ENCODE measurements at regions not wholly inside any gene's neighbourhood (a gene's known extent, or its start where the extent isn't known, plus 50 kb on each side); places are given as distances from the start of the nearest gene placed in this dataset.

GRCh38 chr2:185337033-185337432, 401.6 kb upstream of the FSIP2 start:
- TF ChIP-seq POLR2A (conservative IDR thresholded peaks at IDR 0.05): no peak
- no peak for TF ChIP-seq CTCF (IDR thresholded peaks at IDR 0.05 in 2 of 3, conservative IDR thresholded peaks at IDR 0.05 in 1 of 3; ENCODE audit: insufficient read depth in 2 of 3, low read depth in 1 of 3, low read length in 3 of 3)
- TF ChIP-seq ILK (tag; IDR thresholded peaks at IDR 0.05; ENCODE audit: borderline replicate concordance, low read depth): no peak
- TF ChIP-seq YY1 (IDR thresholded peaks at IDR 0.05; ENCODE audit: borderline replicate concordance in 1 of 3, control insufficient read depth in 1 of 3, extremely low read depth in 1 of 3, insufficient read depth in 3 of 3, insufficient read length in 1 of 3, insufficient replicate concordance in 2 of 3, low read depth in 1 of 3, low read length in 2 of 3): no peak
- no peak for TF ChIP-seq RBBP5 (IDR thresholded peaks at IDR 0.05; ENCODE audit: borderline replicate concordance, insufficient read depth, low read length, poor library complexity, severe bottlenecking)
- TF ChIP-seq POLR2AphosphoS5 (IDR thresholded peaks at IDR 0.05; ENCODE audit: control insufficient read depth, insufficient read depth, low read depth, low read length): no peak
- no peak for TF ChIP-seq RNF219 (CRISPR knock-in tag; IDR thresholded peaks at IDR 0.05)
